ENCODE measurements at regions not wholly inside any gene's neighbourhood (a gene's known extent, or its start where the extent isn't known, plus 50 kb on each side); places are given as distances from the start of the nearest gene placed in this dataset.

DNA sequence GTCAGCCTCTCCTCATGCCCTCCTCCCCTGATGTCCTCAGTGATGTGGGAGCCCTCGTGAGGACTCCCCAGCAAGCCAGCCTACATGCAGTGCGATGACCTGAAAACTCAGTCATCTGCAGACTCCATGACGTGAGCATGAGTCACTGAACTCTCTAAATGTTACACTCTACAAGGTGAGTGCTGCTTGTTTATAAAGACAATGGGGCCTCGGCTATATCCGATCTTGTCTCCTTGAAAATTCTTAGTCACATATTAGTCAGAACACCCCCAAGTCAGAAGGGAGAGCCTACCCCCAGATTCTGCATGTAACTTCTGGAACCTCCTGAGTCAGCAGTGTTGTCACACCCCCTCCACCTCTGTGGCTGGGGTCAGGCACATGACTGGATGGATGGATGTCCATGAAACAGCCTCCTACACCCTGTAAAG, 673.8 kb downstream of the INHBA start:
- TF ChIP-seq, protein P1, sequence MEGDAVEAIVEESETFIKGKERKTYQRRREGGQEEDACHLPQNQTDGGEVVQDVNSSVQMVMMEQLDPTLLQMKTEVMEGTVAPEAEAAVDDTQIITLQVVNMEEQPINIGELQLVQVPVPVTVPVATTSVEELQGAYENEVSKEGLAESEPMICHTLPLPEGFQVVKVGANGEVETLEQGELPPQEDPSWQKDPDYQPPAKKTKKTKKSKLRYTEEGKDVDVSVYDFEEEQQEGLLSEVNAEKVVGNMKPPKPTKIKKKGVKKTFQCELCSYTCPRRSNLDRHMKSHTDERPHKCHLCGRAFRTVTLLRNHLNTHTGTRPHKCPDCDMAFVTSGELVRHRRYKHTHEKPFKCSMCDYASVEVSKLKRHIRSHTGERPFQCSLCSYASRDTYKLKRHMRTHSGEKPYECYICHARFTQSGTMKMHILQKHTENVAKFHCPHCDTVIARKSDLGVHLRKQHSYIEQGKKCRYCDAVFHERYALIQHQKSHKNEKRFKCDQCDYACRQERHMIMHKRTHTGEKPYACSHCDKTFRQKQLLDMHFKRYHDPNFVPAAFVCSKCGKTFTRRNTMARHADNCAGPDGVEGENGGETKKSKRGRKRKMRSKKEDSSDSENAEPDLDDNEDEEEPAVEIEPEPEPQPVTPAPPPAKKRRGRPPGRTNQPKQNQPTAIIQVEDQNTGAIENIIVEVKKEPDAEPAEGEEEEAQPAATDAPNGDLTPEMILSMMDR (IDR thresholded peaks at IDR 0.05; ENCODE audit: poor library complexity) = no peak
- TF ChIP-seq EZH2 (IDR thresholded peaks at IDR 0.05; ENCODE audit: borderline replicate concordance) = no peak
